HG03039 (cell line): ENCODE measurements at regions not wholly inside any gene's neighbourhood (a gene's known extent, or its start where the extent isn't known, plus 50 kb on each side); places are given as distances from the start of the nearest gene placed in this dataset.
"Not testable (repeated sequence)": the region's sequence is repeated elsewhere in the genome, so short reads cannot be mapped to it uniquely, and the experiment has no call there.

Experiments used
- ATAC-seq: cut with Tn5 transposase; IDR thresholded peaks from one replicate; pipeline ENCODE4 v1.9.1; 2021; ENCODE audit warnings: mild to moderate bottlenecking, moderate library complexity; ENCODE audit not compliant: unreplicated experiment

DNA sequence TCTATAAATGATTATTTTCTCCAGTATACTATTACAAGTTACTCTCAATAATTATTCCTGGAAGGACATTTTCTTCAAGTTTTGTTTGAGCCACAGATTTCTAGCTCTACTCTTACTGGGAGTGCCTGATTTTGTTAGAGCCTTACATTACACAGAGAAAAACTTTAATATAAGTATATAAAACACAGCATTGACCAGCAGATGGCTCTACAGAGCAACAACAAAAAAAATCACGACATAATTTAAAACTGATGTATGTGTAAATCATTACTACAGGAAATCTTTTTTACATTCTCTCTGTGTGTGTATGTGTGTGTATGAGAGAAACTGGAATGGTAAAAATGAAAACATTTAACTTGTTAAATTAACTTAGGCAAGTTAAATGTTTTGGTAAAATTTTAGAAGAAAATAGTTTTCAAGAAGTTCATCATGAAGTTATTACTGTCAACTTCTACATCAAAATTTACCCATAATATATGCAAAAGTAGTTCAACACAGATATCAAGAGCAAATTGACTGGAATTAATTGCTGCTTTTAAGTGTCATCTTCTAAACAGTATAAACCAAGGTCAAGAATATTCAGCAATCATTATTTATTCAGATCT lies 103.3 kb downstream of the MDH1 start:
- no peak for ATAC-seq

DNA sequence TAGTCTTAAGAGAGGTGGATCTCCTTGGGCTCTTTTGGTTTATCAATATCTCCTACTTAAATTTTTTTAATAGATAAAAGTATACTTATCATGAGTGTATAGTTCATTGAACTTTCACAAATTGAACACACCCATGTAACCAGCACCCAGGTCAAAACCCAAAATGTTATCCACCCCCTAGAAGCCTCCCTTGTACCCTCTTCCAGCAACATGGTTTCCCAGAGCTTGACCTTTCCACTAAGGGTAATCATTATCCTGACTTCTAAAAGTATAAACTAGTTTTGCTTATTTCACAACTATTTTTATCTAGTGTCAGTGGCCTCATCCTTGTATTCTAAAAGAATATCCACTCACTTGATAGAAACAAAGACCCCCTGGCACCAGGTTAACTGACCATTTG lies 106.8 kb downstream of the MDH1 start:
- no peak for ATAC-seq

DNA sequence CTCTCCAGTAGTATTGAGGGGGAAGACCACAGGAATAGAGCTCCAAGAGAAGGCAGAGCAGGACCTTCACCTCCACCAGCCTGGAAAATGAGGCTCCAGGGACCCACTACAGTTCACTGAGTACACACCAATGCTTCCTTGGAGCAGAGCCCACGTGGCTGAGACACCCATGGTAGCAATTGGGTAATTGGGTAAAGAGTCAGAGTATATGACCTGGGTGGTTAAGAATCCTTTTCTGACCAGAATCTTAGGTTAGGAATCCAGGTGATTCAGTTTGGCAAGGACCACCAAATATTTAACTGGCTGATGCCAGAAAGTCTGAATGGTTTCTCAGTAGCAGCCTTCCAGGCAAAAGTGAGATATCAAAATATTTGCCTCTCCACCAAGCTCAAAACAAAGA lies 107.7 kb downstream of the MDH1 start:
- ATAC-seq = no peak

DNA sequence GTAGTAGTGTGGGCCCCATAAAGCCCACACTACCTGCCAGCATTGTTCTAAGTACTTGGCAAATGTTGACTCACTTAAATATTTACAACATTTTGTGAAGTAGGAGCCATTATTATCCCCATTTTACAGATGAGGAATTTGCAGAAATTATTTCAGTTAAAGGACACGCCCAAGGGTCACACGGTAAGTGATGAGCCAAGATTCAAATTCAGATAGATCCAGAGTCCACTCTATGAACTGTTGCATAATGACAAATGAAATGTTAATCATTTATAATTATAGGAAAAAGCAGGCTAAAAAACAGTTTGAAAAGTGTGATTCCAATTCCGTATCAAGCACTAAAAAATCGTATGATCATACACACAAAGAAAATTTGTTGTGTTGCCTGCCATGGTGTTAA lies 108.4 kb downstream of the MDH1 start:
- no peak for ATAC-seq

DNA sequence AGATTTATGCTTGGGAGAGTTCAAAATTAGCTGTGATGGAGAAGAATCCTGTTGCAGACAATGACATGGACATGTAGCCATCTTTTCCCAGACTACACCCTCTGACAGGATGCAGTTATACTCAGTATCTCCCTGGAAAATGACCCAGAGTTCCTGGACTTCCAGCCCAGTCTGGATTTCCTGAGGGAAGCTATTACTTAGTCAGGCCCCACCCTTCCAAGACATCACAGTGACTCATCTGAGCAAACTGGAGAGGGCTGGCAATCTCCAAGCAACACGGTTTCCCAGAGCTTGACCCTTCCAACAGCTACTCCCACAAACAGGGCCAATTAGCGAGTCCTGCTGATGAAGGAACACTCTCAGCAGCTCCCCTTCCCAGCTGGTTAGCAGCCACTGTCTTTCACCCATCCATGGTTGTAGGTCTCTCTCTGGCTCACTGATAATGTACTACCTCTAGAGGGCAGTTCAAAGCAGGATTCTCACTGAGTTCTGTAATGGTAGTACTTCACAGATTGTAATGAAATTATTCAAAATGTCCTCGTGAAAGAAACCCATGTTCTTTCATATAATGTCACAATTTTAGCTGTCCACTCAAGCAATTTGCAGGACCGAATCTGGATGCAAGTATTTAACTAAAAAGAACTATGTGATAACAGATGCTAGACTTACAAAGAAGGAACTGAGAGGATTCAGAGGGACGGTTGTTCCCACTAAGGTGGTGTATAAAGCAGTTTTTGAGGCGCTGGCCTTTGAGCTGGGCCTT lies 110.2 kb downstream of the MDH1 start:
- no peak for ATAC-seq

DNA sequence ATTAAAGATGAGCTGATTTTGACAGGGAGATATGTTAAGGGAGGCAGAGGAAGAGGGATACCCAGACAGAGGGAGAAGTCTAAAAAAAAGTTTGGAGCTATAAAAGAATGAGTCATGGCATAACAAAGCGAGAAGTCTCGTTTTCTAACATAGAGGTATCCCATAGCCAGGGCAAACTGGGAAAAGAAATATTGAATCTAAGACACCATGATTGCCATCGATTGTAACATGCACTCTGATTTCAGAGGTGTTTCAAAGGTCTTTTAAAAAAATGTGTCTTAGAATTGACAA lies 110.7 kb downstream of the MDH1 start:
- ATAC-seq = no peak

DNA sequence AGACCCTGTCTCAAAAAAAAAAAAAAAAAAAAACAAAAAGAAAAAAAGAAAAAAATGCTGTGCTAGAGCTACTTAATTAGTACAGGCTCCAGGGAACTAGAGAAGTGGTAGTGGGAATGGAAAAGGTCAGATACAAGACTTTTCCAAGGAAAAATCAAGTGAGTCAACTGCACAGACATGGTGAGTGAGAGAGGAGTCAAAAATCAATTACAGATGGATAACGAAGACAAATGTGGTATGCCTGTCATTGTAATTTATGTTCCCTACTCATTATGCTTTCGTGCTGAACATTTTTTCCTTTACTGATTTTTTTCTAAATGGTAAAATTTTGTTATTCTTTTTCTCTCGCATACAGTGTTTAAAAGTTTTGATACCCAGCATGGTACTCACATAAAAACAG lies 111.5 kb downstream of the MDH1 start:
- ATAC-seq = no peak

DNA sequence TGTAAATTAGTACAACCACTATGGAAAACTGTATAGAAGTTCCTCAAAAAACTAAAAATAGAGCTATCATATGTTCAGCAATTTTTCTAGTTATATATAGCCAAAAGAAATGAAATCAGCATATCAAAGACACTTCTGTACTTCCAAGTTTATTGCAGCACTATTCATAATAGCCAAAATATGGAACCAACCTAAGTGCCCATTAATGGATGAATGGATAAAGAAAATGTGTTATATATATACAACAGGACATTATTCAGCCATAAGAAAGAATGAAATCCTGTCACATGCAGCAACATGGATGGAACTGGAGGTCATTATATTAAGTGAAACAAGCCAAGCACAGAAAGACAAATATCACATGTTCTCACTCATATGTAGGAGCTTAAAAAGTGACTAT lies 112.6 kb downstream of the MDH1 start:
- no peak for ATAC-seq

DNA sequence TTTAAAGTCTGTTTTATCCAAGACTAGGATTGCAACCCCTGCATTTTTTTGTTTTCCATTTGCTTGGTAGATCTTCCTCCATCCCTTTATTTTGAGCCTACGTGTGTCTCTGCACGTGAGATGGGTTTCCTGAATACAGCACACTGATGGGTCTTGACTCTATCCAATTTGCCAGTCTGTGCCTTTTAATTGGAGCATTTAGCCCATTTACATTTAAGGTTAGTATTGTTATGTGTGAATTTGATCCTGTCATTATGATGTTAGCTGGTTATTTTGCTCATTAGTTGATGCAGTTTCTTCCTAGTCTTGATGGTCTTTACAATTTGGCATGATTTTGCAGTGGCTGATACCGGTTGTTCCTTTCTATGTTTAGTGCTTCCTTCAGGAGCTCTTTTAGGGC lies 117.3 kb downstream of the MDH1 start:
- not testable (repeated sequence) for ATAC-seq

DNA sequence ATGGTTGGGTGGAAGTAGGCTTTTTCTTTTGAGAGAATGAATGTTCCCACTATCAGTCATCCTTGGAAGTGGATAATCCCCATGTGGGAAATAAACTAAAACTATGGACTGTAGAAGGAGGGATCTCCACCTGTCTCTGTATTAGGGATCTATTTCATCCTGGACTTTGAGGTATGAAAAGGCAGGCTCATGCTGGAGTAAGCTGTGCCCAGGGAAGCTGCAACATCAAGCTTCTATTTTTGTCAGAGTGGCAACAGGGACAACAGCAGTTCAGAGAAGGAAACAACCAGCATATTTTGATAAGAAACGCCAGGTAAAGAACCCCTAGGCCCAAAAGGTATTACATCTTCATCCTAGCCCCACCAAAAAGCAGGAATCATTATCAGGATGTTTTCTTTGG lies 122.0 kb downstream of the MDH1 start:
- ATAC-seq = no peak

DNA sequence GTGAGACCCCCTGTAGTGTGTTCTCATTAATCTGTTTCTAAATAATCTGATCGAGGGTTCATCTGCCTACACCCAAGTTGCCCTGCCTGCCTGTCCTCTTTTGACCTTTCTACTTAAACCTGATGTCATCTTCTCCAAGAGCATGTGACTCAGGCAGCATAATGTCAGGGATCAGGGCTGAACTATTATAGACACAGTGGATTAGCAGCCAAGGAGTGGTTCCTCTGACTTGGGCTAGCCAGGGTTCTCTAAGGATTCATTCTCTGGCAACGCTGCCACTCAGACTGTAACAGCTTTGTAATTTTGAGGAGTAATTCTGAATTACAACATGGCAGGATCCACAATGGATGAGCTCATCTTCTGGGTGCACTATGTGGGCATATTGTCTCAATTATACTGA lies 124.0 kb downstream of the MDH1 start:
- no peak for ATAC-seq

DNA sequence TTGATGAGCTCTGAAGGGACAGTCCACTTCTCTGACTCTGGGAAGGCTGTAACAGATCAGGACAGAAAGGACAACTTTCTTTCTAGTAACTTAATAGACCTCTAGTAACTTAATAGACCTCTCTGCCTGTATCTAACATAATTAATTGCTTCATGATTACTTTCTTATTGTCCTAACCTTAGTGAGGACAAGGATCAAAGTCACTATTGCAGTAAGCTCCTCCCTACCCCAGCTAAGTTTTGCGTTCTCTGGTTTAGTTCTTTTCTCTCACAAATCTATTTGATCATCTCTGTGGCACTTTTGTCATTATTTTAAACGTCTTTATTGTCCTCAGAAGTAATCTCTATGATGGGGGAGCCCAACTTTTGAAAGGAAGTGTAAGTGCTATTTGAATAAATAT lies 125.5 kb upstream of the UGP2 start:
- ATAC-seq = no peak

DNA sequence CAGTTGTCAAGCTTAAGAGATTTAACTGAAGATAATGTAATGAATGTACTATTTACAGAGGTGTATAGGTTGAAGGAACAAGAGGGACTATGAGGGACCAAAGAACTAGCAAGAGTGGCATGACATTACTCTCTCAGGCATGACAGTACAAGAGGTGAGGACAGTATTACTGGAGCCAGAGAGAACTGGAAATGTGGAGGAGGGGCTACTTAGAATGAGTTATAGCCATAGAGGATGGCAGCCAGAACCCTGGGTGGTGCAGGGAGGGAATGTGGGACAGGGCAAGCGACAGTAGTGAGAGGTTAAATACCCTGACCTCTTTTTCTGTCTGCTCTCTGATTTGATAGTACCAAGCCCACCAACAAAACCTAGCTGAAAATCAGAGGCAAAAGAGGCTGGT lies 122.6 kb upstream of the UGP2 start:
- no peak for ATAC-seq

DNA sequence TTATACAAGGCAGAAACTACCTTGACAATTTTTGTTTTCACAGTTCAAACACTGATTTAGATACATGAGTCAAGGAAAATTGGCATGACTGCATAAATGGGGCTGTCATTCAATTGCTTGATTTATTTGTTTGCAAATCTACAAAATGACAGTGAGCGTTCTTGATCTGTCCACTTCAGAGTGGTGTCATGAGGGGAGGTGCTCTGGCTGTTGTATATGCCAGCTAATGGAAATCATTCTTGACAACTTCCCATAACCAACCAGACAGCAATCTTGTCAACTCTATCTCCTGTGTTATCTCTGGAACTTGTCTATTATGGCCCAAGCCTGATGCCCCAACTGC lies 120.6 kb upstream of the UGP2 start:
- ATAC-seq = no peak

DNA sequence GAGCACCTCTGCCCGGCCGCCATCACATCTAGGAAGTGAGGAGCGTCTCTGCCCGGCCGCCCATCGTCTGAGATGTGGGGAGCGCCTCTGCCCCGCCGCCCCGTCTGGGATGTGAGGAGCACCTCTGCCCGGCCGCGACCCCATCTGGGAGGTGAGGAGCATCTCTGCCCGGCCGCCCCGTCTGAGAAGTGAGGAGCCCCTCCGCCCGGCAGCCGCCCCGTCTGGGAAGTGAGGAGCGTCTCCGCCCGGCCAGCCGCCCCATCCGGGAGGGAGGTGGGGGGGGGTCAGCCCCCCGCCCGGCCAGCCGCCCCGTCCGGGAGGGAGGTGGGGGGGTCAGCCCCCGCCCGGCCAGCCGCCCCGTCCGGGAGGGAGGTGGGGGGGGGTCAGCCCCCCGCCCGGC lies 119.4 kb upstream of the UGP2 start:
- not testable (repeated sequence) for ATAC-seq

DNA sequence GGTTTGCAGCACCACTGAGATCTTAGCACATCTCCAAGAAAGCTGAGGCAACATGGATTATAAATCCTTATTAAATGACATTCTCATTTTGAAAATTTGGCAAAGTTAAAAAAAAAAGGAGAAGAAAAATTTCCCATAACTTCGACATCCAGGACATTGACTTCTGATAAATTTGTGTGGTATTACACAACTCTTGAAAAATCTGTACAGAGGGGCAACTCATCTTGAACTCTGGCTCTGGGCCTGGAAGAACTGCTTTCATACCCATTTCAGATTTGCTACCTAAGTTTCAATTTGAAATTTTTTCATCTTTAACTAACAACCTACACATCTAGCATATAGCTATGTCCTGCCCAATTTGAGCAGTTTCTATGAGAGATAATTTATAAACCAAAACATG lies 118.0 kb upstream of the UGP2 start:
- no peak for ATAC-seq

DNA sequence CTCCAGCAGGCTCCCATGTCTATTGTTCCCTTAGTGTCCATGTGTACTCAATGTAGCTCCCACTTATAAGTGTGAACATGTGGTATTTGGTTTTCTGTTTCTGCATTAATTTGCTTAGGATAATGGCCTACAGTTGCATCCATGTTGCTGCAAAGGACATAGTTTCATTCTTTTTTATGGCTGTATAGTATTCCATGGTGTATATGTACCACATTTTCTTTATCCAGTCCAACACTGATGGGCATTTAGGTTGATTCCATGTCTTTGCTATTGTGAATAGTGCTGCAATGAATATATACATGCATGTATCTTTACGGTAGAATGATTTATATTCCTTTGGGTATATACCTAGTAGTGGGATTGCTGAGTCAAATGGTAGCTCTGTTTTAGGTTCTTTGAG lies 116.5 kb upstream of the UGP2 start:
- not testable (repeated sequence) for ATAC-seq

DNA sequence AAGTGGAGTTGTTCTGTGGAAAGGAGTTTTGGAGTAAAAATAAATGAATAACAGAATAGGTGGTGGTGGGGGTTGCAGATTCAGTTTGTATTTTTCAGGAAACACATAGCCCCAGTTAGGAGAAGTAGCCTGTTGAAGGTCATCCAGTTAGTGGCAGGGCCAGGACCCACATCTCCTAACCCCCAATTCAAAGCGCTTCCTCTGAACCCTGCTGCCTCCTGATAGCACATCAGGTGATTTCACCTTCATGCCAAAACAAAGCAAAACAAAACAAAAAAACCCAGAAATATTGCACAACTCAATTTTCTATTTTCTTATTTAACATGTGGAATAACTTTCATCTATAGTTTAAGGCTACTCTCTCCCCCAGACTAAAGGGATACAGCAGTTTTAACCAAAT lies 112.3 kb upstream of the UGP2 start:
- ATAC-seq = no peak

DNA sequence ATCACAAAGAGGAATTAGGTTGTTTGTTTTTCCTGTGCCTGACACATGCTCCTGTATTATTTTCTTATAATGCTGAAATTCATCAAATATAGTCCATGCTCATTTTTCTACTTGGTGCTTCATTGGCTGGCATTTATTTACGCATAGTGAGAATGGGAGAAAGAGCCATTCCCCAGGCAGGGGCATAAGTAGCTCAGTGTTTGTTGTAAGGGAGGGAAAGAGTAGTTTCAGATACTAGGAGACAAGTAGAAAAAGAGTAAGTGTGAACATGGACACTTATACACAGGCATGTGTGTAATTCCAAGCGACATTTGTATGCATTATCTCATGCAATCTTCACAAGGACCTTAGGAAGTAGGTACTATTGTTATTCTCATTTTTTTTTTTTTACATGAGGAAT lies 111.9 kb upstream of the UGP2 start:
- ATAC-seq = no peak

DNA sequence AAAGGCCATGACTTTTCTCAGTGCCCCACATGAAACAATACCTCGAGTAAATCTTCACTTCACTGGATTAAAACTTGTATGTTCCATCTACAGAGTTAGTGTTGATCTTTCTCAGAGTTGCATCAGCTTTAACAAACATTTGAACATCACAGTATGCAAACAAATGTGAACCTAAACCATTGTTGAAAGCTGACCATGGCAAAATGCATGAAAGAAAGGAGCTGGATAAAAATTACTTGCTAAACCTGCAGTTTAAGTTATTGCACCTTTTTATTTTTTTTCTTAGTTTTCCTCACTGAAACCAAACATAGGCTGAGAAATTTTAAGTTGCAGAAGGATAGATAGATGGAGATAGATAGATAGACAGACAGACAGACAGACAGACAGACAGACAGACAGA lies 107.2 kb upstream of the UGP2 start:
- ATAC-seq = no peak

DNA sequence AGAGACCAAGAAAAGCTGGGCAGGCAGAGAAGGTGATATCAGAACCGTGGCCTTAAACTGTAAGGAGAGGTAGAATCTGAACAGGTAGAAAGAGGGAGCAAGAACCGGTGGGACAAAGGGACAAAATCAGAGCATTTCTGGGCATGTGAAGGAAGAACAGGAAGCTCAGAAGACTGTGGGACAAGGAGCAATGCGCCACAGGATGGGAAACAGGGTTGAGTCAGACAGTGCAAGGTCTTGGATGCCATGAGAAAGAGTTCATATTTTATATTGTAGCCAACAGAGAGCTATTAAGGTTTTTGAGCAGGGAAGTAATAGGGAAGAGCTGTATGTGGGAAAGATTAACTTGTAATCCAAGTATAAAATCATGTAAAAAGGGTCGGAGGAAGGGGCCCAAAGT lies 106.4 kb upstream of the UGP2 start:
- no peak for ATAC-seq

DNA sequence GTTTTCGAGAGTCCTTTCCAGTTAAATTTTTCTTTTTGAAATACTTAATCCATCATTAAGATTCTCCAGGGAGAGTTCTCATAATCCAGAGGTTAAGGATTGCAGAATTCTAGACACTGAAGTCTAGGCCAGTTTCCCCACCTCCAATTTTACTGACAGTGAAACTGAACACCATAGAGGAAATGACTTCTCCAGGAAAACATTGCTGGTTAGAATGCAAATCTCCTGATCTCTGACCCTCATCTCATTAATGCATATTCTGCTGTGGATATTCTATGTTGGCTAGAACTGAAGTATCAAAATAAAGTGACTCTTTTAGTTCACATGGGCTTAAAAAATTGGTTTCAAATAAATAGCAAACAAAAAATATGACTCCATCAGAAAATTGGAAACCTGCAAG lies 105.8 kb upstream of the UGP2 start:
- ATAC-seq = no peak

DNA sequence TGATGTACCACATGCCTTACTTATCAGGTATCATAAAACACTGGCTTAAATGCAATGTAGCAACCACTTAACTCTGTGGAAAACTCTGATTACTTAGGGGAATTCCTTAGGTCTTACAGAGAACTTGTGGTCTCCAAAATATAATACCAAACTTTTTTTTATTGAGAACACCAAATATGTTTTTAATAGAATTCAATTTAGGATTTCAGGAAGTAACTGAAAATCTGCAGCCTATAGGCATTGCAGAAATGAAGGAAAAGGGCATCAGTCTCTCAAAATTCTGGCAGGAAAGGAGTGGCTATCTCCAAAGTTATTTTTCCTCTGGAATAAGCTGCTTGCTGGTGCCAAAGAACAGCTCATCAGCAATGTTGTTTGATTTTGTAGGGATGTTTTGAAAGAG lies 105.3 kb upstream of the UGP2 start:
- no peak for ATAC-seq
